Stimulated activated naive CD8-positive, alpha-beta T cell treated with anti-CD3 and anti-CD28 coated beads, Interleukin-15, amount 100 ng/mL, for 72 hours (primary cell): ENCODE measurements at regions not wholly inside any gene's neighbourhood (a gene's known extent, or its start where the extent isn't known, plus 50 kb on each side); places are given as distances from the start of the nearest gene placed in this dataset.
A peak's percentile ranks its signal among the peaks of the same experiment; 100 is the strongest.

Experiments used
- ATAC-seq: fragments of 150-1000 bp; cut with Tn5 transposase; 2 replicates; pipeline ENCODE4 v1.10.0; 2021; ENCODE audit warnings: mild to moderate bottlenecking, moderate library complexity
- DNase-seq, 2 donors: peaks; one replicate each; pipeline ENCODE4 v3.0.0; 2021 to 2022
- H3K27ac Mint-ChIP-seq, 2 donors: one replicate each; pipeline ENCODE4 v1.8.0; 2022; ENCODE audit warnings: mild to moderate bottlenecking in 2 of 2, mixed read lengths in 2 of 2, moderate library complexity in 2 of 2
- H3K27me3 Mint-ChIP-seq: one replicate; pipeline ENCODE4 v1.8.0; 2022; ENCODE audit warnings: mixed read lengths
- H3K4me1 Mint-ChIP-seq: one replicate; pipeline ENCODE4 v1.8.0; 2022; ENCODE audit warnings: mild to moderate bottlenecking, mixed read lengths
- H3K4me3 Mint-ChIP-seq, 2 donors: one replicate each; pipeline ENCODE4 v1.8.0; 2022; ENCODE audit warnings: mild to moderate bottlenecking in 2 of 2, mixed read lengths in 2 of 2, moderate library complexity in 1 of 2
- H3K9me3 Mint-ChIP-seq, 2 donors: one replicate each; pipeline ENCODE4 v1.8.0; 2022; ENCODE audit warnings: mixed read lengths in 2 of 2

- ATAC-seq (no peak), DNase-seq (no peak)
- Mint-ChIP-seq H3K9me3 (peaks cover 4 to 18% of the 10 kb centered on the region in 2 donors), H3K27me3 (no peaks in the 10 kb centered on the region), H3K27ac (no peak overlapping the region), H3K4me3 (no peak overlapping the region), H3K4me1 (no peaks in the 10 kb centered on the region)
These were observed 194.8 kb upstream of the FAT1 start for GRCh38 chr4:186918466-186918865.

DNA sequence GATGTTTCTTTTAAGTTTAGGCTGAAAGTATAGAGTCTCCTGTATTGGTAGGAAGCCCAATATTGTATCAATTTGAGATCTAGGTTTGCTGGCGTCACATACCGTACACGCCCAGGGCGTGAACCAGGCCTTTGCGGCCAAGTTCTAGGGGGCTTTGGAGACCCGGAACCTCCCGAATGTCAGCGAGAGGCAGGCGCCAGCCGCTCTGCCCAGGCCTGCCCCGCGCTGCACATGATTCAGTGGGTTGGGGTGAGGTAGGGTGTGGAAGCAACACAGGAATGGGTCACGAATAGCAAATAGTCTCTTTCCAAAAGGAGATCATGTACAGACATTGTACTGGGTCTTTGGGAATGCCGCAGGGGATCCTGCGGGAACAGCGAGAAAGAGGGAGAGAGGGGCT lies 195.7 kb upstream of the FAT1 start:
- Mint-ChIP-seq H3K4me1 (no peaks in the 10 kb centered on the region), H3K9me3 (peaks cover 4 to 18% of the 10 kb centered on the region in 2 donors), H3K27me3 (no peaks in the 10 kb centered on the region), H3K27ac (no peak overlapping the region), H3K4me3 (no peak overlapping the region)
- ATAC-seq (no peak), DNase-seq (no peak)

- no peaks in the 10 kb centered on the region for H3K27me3 Mint-ChIP-seq
- no peaks in the 10 kb centered on the region for H3K4me1 Mint-ChIP-seq
- peaks cover 4 to 18% of the 10 kb centered on the region in 2 donors for H3K9me3 Mint-ChIP-seq
- H3K27ac Mint-ChIP-seq = peak overlapping the region in 1 of 2 donors; percentile 5
- no peak overlapping the region for H3K4me3 Mint-ChIP-seq
- DNase-seq = no peak
- no peak for ATAC-seq
These were observed 196.8 kb upstream of the FAT1 start for GRCh38 chr4:186920483-186920882.

DNA sequence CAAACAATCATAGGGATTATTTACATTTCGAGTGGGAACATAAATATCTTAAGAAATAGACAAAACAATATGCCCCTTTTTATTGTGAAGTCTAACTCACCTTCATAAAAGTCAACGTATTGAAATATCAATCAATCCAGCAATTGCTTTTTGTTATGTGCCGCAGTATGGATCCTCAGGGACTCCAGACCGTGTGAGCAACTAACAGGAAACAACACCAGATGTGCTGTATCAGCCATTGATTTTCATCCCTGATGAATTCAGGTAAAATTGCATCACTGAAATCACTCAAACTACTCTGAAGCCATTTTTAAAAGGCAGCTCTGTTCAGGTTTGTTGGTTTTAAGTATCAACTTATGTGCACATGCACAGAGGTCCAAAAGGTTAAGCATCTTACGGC lies 197.3 kb upstream of the FAT1 start:
- no peak overlapping the region for H3K27ac Mint-ChIP-seq
- H3K27me3 Mint-ChIP-seq = no peaks in the 10 kb centered on the region
- H3K4me3 Mint-ChIP-seq = no peak overlapping the region
- H3K4me1 Mint-ChIP-seq = no peaks in the 10 kb centered on the region
- peaks cover 4 to 18% of the 10 kb centered on the region in 2 donors for H3K9me3 Mint-ChIP-seq
- ATAC-seq (no peak), DNase-seq (no peak)

GRCh38 chr4:186924723-186925122 lies 201.1 kb upstream of the FAT1 start:
- no peaks in the 10 kb centered on the region for H3K4me1 Mint-ChIP-seq
- H3K9me3 Mint-ChIP-seq = peaks cover 0 to 1% of the 10 kb centered on the region in 2 donors
- ATAC-seq = no peak
- no peaks in the 10 kb centered on the region for H3K27me3 Mint-ChIP-seq
- H3K27ac Mint-ChIP-seq = no peak overlapping the region
- H3K4me3 Mint-ChIP-seq = no peak overlapping the region
- no peak for DNase-seq

DNA sequence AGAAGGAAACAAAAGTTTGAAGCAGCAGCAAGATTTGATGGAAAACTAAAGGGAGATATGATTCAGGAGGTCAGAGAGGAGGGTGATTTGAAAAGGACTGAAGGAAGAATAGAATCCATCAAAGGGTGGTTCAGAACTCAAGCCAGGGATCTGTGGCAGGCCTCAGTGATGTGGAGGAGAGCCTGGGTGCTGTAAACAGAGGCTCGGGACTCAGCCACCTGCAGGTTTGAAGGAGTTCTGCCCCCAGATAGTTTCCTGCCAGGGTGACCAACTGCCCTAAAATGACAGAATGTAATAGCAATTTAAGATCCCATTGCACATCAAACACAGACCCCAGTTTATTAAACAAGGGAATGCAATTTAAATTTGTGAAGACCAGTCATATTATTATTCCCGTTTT lies 204.0 kb upstream of the FAT1 start:
- no peak for DNase-seq
- Mint-ChIP-seq H3K4me1 (no peaks in the 10 kb centered on the region), H3K27me3 (no peaks in the 10 kb centered on the region), H3K9me3 (peaks cover 4 to 6% of the 10 kb centered on the region in 2 donors), H3K27ac (no peak overlapping the region), H3K4me3 (no peak overlapping the region)
- ATAC-seq = no peak

DNA sequence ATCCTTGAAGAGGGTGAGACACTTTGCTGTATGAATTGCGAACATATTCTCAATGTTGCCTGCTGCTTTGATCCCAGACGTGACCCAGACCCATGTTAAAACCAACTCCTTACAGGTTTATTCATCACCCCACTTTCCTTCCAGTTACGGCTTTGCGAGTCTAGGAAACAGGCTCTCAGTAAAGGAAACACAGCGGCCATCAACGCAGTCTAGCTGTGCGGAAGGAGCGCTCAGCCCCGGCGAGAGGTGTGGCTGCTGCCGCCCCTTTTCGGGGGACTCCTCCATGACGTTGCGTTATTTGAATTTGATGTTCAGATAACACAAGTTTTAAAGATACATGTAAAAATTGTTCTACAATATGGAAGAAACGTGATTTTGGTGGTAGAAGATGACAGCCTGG lies 206.4 kb upstream of the FAT1 start:
- Mint-ChIP-seq H3K27me3 (no peaks in the 10 kb centered on the region), H3K4me1 (no peaks in the 10 kb centered on the region), H3K4me3 (no peak overlapping the region), H3K27ac (no peak overlapping the region), H3K9me3 (peaks cover 10 to 13% of the 10 kb centered on the region in 2 donors)
- no peak for ATAC-seq
- no peak for DNase-seq

DNA sequence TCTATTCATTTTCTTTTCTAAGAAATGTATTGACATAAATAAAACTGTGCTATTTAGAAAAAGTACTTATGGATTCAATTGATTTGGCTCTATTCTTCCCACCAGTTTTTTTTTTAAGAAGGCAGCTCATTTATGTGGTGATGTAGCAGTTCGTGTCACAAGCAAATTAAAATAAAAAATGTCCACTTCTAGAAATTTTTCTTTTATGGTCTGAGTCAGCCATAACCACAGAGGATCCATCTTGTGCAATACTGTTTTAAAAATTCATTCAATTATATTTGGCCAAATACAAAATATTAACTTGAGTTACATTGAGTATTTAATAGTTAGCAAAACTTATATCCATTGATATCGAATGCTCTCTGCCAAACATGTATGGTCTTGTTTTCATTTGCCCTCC lies 207.9 kb upstream of the FAT1 start:
- DNase-seq (no peak), ATAC-seq (no peak)
- Mint-ChIP-seq H3K27ac (no peak overlapping the region), H3K27me3 (no peaks in the 10 kb centered on the region), H3K4me3 (no peak overlapping the region), H3K9me3 (peaks cover 10 to 13% of the 10 kb centered on the region in 2 donors), H3K4me1 (no peaks in the 10 kb centered on the region)

DNA sequence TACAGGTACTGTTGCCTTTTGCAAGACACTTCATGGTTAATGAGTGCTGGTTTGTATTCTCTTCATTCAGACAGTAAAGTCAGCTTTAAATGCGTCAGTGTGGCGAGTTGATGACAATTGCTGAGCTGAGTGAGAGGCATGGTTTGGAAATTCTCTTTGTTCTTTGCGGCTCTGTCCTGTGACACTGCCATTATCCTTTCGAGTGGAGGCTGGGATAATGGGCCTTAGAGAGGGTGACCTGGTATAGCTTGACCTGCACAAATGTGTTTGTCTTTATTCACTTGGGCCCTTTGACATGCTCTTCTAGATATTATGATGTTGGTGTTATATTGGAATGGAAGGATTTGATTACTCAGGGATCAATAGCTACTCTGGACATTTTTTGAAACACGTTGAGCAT lies 208.5 kb upstream of the FAT1 start:
- no peak for ATAC-seq
- Mint-ChIP-seq H3K9me3 (peaks cover 10 to 13% of the 10 kb centered on the region in 2 donors), H3K4me1 (no peaks in the 10 kb centered on the region), H3K4me3 (no peak overlapping the region), H3K27me3 (no peaks in the 10 kb centered on the region), H3K27ac (no peak overlapping the region)
- no peak for DNase-seq

GRCh38 chr4:186932631-186933187 lies 209.1 kb upstream of the FAT1 start:
- Mint-ChIP-seq H3K4me1 (no peaks in the 10 kb centered on the region), H3K4me3 (no peak overlapping the region), H3K27ac (no peak overlapping the region), H3K9me3 (peaks cover 10 to 13% of the 10 kb centered on the region in 2 donors), H3K27me3 (no peaks in the 10 kb centered on the region)
- ATAC-seq (no peak), DNase-seq (no peak)

GRCh38 chr4:186934244-186934643 lies 210.6 kb upstream of the FAT1 start:
- no peak overlapping the region for H3K4me3 Mint-ChIP-seq
- peak overlapping the region in 1 of 2 donors; percentile 72 for H3K27ac Mint-ChIP-seq
- ATAC-seq (no peak), DNase-seq (no peak)
- H3K27me3 Mint-ChIP-seq = no peaks in the 10 kb centered on the region
- peaks cover 16 to 25% of the 10 kb centered on the region in 2 donors for H3K9me3 Mint-ChIP-seq
- no peaks in the 10 kb centered on the region for H3K4me1 Mint-ChIP-seq

GRCh38 chr4:186934841-186935443 lies 211.3 kb upstream of the FAT1 start:
- Mint-ChIP-seq H3K9me3 (peaks cover 15 to 23% of the 10 kb centered on the region in 2 donors), H3K27me3 (no peaks in the 10 kb centered on the region), H3K4me3 (no peak overlapping the region), H3K4me1 (no peaks in the 10 kb centered on the region), H3K27ac (no peak overlapping the region)
- DNase-seq (no peak), ATAC-seq (no peak)

- Mint-ChIP-seq H3K4me3 (no peak overlapping the region), H3K9me3 (peaks cover 12 to 18% of the 10 kb centered on the region in 2 donors)
- no peak for ATAC-seq
These were observed 212.2 kb upstream of the FAT1 start for GRCh38 chr4:186935901-186936300.

GRCh38 chr4:186936496-186937375 lies 213.1 kb upstream of the FAT1 start:
- H3K27me3 Mint-ChIP-seq = no peaks in the 10 kb centered on the region
- no peak overlapping the region for H3K27ac Mint-ChIP-seq
- no peak overlapping the region for H3K4me3 Mint-ChIP-seq
- H3K4me1 Mint-ChIP-seq = no peaks in the 10 kb centered on the region
- ATAC-seq (no peak), DNase-seq (no peak)
- peaks cover 12 to 18% of the 10 kb centered on the region in 2 donors for H3K9me3 Mint-ChIP-seq

More at GRCh38 chr4:186935901-186936300, 212.2 kb upstream of the FAT1 start:
- DNase-seq = no peak
- H3K27me3 Mint-ChIP-seq = no peaks in the 10 kb centered on the region
- no peak overlapping the region for H3K27ac Mint-ChIP-seq
- H3K4me1 Mint-ChIP-seq = no peaks in the 10 kb centered on the region

DNA sequence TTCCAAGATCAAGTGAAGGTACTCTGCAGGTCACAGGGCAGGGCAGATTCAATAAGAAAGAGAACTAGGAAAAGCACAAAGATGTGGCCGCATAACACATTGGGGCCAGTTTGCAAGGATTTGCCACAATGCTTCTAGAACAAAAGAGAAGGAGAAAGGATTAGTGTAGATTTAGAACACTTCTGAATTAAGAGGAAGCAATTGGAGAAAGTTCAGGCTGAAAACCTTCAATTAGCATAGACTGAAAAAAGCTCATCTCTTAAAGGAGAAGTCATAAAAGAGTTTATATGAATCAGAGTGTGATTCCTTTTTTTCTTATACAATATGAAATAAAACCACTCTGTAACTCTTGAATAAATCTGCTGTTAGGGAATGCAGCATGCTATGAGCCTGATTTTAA lies 215.6 kb upstream of the FAT1 start:
- no peaks in the 10 kb centered on the region for H3K27me3 Mint-ChIP-seq
- H3K9me3 Mint-ChIP-seq = peaks cover 9 to 23% of the 10 kb centered on the region in 2 donors
- no peak overlapping the region for H3K4me3 Mint-ChIP-seq
- ATAC-seq (no peak), DNase-seq (no peak)
- H3K27ac Mint-ChIP-seq = no peak overlapping the region
- H3K4me1 Mint-ChIP-seq = no peaks in the 10 kb centered on the region

DNA sequence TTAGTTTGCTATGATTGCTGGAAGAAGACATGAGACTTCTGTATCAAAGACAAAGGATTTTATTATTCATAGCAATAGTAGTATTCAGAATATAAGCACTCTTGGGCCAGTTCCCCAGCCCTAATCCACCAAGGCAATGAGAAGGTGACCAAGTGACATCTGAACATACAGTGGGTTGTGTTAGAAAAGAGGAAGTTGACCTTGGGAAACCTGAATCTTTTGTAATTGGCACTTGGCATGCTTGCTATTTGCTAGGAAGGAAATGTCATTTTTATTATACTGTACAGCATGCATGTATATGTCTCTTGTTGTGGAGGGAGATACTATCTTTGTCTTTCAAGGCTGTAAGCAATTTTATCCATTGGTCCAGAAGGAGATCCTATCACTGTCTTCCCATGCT lies 216.1 kb upstream of the FAT1 start:
- DNase-seq (no peak), ATAC-seq (no peak)
- Mint-ChIP-seq H3K4me1 (no peaks in the 10 kb centered on the region), H3K9me3 (peaks cover 6 to 23% of the 10 kb centered on the region in 2 donors), H3K4me3 (no peak overlapping the region), H3K27me3 (no peaks in the 10 kb centered on the region), H3K27ac (no peak overlapping the region)
